Neural progenitor cell (in vitro differentiated cells): ENCODE measurements at regions not wholly inside any gene's neighbourhood (a gene's known extent, or its start where the extent isn't known, plus 50 kb on each side); places are given as distances from the start of the nearest gene placed in this dataset.
"Not testable (repeated sequence)": the region's sequence is repeated elsewhere in the genome, so short reads cannot be mapped to it uniquely, and the experiment has no call there.

Experiments
- DNase-seq: peaks from one replicate; pipeline ENCODE4 v3.0.0-alpha.2; 2016; ENCODE audit warnings: low spot score
- H2AFZ ChIP-seq: fragments of 200-600 bp; sonication (generic); replicated peaks from 2 replicates; pipeline ENCODE4 v1.6.1; 2016; ENCODE audit warnings: antibody characterized with exemption
- H3F3A ChIP-seq: fragments of 200-600 bp; sonication (generic); 2 replicates; pipeline ENCODE4 v1.6.1; 2016; ENCODE audit warnings: antibody characterized with exemption, low read depth
- H3K27ac ChIP-seq: fragments of 200-600 bp; sonication (generic); 2 replicates; pipeline ENCODE4 v1.5.1; 2016; ENCODE audit warnings: mild to moderate bottlenecking
- H3K27me3 ChIP-seq: fragments of 200-600 bp; sonication (generic); 2 replicates; pipeline ENCODE4 v1.6.1; 2016; ENCODE audit warnings: mild to moderate bottlenecking, moderate library complexity
- H3K36me3 ChIP-seq: fragments of 200-600 bp; sonication (generic); 2 replicates; pipeline ENCODE4 v1.5.1; 2016
- H3K4me1 ChIP-seq: fragments of 200-600 bp; sonication (generic); 2 replicates; pipeline ENCODE4 v1.6.1; 2016; ENCODE audit warnings: mixed run types
- H3K4me2 ChIP-seq: fragments of 200-600 bp; sonication (generic); 2 replicates; pipeline ENCODE4 v1.6.1; 2016
- H3K4me3 ChIP-seq: fragments of 200-600 bp; sonication (generic); 2 replicates; pipeline ENCODE4 v1.5.1; 2016
- H3K79me2 ChIP-seq: fragments of 200-600 bp; sonication (generic); 2 replicates; pipeline ENCODE4 v1.6.1; 2016; ENCODE audit warnings: low read depth
- H3K9ac ChIP-seq: fragments of 200-600 bp; sonication (generic); 2 replicates; pipeline ENCODE4 v1.6.1; 2016
- H3K9me3 ChIP-seq: fragments of 200-600 bp; sonication (generic); 2 replicates; pipeline ENCODE4 v1.5.1; 2016; ENCODE audit warnings: low read depth
- H4K20me1 ChIP-seq: fragments of 200-600 bp; sonication (generic); 2 replicates; pipeline ENCODE4 v1.6.1; 2016; ENCODE audit warnings: low read depth
- H3K27ac Mint-ChIP-seq: 3 replicates; pipeline ENCODE4 v1.8.0; 2021; ENCODE audit warnings: mixed read lengths
- H3K27me3 Mint-ChIP-seq: 2 replicates; pipeline ENCODE4 v1.8.0; 2022; ENCODE audit warnings: low read depth, mild to moderate bottlenecking, inconsistent platforms, moderate library complexity, mixed read lengths; ENCODE audit not compliant: insufficient read depth
- H3K36me3 Mint-ChIP-seq: 3 replicates; pipeline ENCODE4 v1.8.0; 2021; ENCODE audit warnings: mixed read lengths
- H3K4me1 Mint-ChIP-seq: 3 replicates; pipeline ENCODE4 v1.8.0; 2021; ENCODE audit warnings: mixed read lengths
- H3K4me3 Mint-ChIP-seq: 3 replicates; pipeline ENCODE4 v1.8.0; 2021; ENCODE audit warnings: mild to moderate bottlenecking, moderate library complexity, mixed read lengths
- H3K9me3 Mint-ChIP-seq: 3 replicates; pipeline ENCODE4 v1.8.0; 2020; ENCODE audit warnings: mixed read lengths
- EZH2 ChIP-seq: fragments of 200-600 bp; sonication (generic); IDR thresholded peaks from 2 replicates; pipeline ENCODE4 v1.6.1; 2017; ENCODE audit warnings: antibody characterized with exemption, mild to moderate bottlenecking, moderate library complexity
- EZH2phosphoT487 ChIP-seq: fragments of 200-600 bp; sonication (generic); IDR thresholded peaks from 2 replicates; pipeline ENCODE4 v1.6.1; 2017; ENCODE audit warnings: antibody characterized with exemption
- TF ChIP-seq, protein P1 (sequence below): fragments of 200-600 bp; sonication (generic); IDR thresholded peaks from 2 replicates; pipeline ENCODE4 v1.5.1; 2017; ENCODE audit warnings: antibody characterized with exemption, mild to moderate bottlenecking

- Histone ChIP-seq H4K20me1 (no peaks in the 10 kb centered on the region), H3K4me1 (no peaks in the 10 kb centered on the region), H2AFZ (no peak overlapping the region), H3K36me3 (no peaks in the 10 kb centered on the region), H3K4me2 (no peak overlapping the region), H3K79me2 (no peaks in the 10 kb centered on the region), H3K27ac (no peak overlapping the region), H3K4me3 (no peak overlapping the region), H3K9me3 (no peaks in the 10 kb centered on the region), H3K27me3 (no peaks in the 10 kb centered on the region), H3F3A (no peaks in the 10 kb centered on the region), H3K9ac (no peak overlapping the region)
- no peaks in the 10 kb centered on the region for H3K4me1 Mint-ChIP-seq
- peaks cover 5% of the 10 kb centered on the region for H3K9me3 Mint-ChIP-seq
- H3K36me3 Mint-ChIP-seq, result no peaks in the 10 kb centered on the region
- H3K27me3 Mint-ChIP-seq, result peaks cover 2% of the 10 kb centered on the region
- TF ChIP-seq EZH2phosphoT487, result no peak
- TF ChIP-seq EZH2, result no peak
- TF ChIP-seq, protein P1, sequence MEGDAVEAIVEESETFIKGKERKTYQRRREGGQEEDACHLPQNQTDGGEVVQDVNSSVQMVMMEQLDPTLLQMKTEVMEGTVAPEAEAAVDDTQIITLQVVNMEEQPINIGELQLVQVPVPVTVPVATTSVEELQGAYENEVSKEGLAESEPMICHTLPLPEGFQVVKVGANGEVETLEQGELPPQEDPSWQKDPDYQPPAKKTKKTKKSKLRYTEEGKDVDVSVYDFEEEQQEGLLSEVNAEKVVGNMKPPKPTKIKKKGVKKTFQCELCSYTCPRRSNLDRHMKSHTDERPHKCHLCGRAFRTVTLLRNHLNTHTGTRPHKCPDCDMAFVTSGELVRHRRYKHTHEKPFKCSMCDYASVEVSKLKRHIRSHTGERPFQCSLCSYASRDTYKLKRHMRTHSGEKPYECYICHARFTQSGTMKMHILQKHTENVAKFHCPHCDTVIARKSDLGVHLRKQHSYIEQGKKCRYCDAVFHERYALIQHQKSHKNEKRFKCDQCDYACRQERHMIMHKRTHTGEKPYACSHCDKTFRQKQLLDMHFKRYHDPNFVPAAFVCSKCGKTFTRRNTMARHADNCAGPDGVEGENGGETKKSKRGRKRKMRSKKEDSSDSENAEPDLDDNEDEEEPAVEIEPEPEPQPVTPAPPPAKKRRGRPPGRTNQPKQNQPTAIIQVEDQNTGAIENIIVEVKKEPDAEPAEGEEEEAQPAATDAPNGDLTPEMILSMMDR, result no peak
- H3K27ac Mint-ChIP-seq, result no peak overlapping the region
- H3K4me3 Mint-ChIP-seq, result no peak overlapping the region
- no peak for DNase-seq
Measured at GRCh38 chrX:142295190-142295589, 90.1 kb upstream of the MAGEC2 start.

- not testable (repeated sequence) for H3K4me3 Mint-ChIP-seq, H3K9me3 ChIP-seq, H4K20me1 ChIP-seq, H3K27me3 ChIP-seq, H3K27ac Mint-ChIP-seq, H3K4me2 ChIP-seq, H3K27ac ChIP-seq, H3K36me3 Mint-ChIP-seq, H3K9ac ChIP-seq, H3K79me2 ChIP-seq, H3K27me3 Mint-ChIP-seq, H3K4me1 Mint-ChIP-seq, H3K4me1 ChIP-seq, H3F3A ChIP-seq, H3K4me3 ChIP-seq, H3K36me3 ChIP-seq, H2AFZ ChIP-seq, DNase-seq
- peaks cover 31% of the 10 kb centered on the region for H3K9me3 Mint-ChIP-seq
Measured at GRCh38 chrX:142270166-142270565, 65.1 kb upstream of the MAGEC2 start.

DNA sequence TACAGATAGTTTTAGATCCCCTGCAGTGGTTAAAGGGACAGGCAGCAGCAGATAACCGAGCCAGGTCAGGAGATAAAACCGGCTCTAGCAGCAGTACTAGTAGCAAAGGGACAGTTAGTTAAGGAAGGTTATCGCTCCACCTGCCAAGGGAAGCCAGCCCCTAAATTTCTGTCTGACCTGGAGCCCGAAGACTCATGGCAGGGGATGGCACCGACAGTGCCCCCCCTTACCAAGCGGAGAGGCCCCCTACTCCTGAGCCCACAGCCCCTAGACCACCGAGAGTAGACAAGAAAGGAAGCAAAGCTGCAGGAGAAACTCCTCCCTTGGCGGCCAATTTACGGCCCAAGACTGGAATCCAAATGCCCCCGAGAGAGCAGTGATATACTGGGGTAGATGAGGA, 61.3 kb upstream of the MAGEC2 start:
- no peaks in the 10 kb centered on the region for H4K20me1 ChIP-seq
- no peak overlapping the region for H3K27ac ChIP-seq
- H3K9me3 ChIP-seq, result peaks cover 3% of the 10 kb centered on the region
- Mint-ChIP-seq H3K27ac (no peak overlapping the region), H3K4me1 (peaks cover 2% of the 10 kb centered on the region), H3K27me3 (peaks cover 2% of the 10 kb centered on the region), H3K4me3 (no peak overlapping the region), H3K36me3 (no peaks in the 10 kb centered on the region), H3K9me3 (peaks cover 22% of the 10 kb centered on the region)
- H3K36me3 ChIP-seq, result no peaks in the 10 kb centered on the region
- no peak for DNase-seq
- no peak overlapping the region for H3K4me2 ChIP-seq
- no peaks in the 10 kb centered on the region for H3K4me1 ChIP-seq
- H3K79me2 ChIP-seq, result no peaks in the 10 kb centered on the region
- no peak overlapping the region for H2AFZ ChIP-seq
- H3K27me3 ChIP-seq, result no peaks in the 10 kb centered on the region
- H3K9ac ChIP-seq, result no peak overlapping the region
- H3K4me3 ChIP-seq, result no peak overlapping the region
- TF ChIP-seq EZH2, result no peak
- TF ChIP-seq EZH2phosphoT487, result no peak
- TF ChIP-seq, protein P1, result no peak
- no peaks in the 10 kb centered on the region for H3F3A ChIP-seq

- H3K9me3 ChIP-seq, H3K27me3 Mint-ChIP-seq, H4K20me1 ChIP-seq, H3K36me3 Mint-ChIP-seq, H3K27ac ChIP-seq, H3K4me1 Mint-ChIP-seq, H3K4me2 ChIP-seq, H3K79me2 ChIP-seq, H3K27me3 ChIP-seq, H3K4me3 ChIP-seq, H3K4me3 Mint-ChIP-seq, H3K4me1 ChIP-seq, H2AFZ ChIP-seq, DNase-seq, H3K27ac Mint-ChIP-seq, H3K36me3 ChIP-seq, H3K9ac ChIP-seq, H3F3A ChIP-seq: not testable (repeated sequence)
- H3K9me3 Mint-ChIP-seq, result peaks cover 20% of the 10 kb centered on the region
Measured at GRCh38 chrX:142265549-142265948, 60.5 kb upstream of the MAGEC2 start.
